ENCODE measurements at regions not wholly inside any gene's neighbourhood (a gene's known extent, or its start where the extent isn't known, plus 50 kb on each side); places are given as distances from the start of the nearest gene placed in this dataset.

GRCh38 chr5:44565360-44565759 lies 176.1 kb upstream of the FGF10 start (continued):
- TF ChIP-seq ATF2 (IDR thresholded peaks at IDR 0.05; ENCODE audit: low read length) (no peak), JUN (IDR thresholded peaks at IDR 0.05; ENCODE audit: low read depth, low read length) (no peak), BCL11A (IDR thresholded peaks at IDR 0.05; ENCODE audit: low read depth in 2 of 2, low read length in 2 of 2) (no peak), MAX (IDR thresholded peaks at IDR 0.05) (no peak)

Measured in H1 (cell line).